ENCODE measurements at regions not wholly inside any gene's neighbourhood (a gene's known extent, or its start where the extent isn't known, plus 50 kb on each side); places are given as distances from the start of the nearest gene placed in this dataset.

GRCh38 chr4:100593935-100594334 lies 76.1 kb upstream of the EMCN start:
- Histone ChIP-seq H2AFZ (ENCODE audit: low read length) (no peak overlapping the region), H3K27ac (ENCODE audit: low read depth, low read length, poor library complexity, severe bottlenecking) (no peak overlapping the region), H3K27me3 (ENCODE audit: insufficient read depth, low read length) (no peaks in the 10 kb centered on the region), H3K36me3 (ENCODE audit: insufficient read depth, low read length) (no peaks in the 10 kb centered on the region), H3K79me2 (ENCODE audit: insufficient read depth, low read length) (no peaks in the 10 kb centered on the region), H3K4me1 (ENCODE audit: insufficient read depth, low read length, severe bottlenecking) (no peaks in the 10 kb centered on the region), H3F3A (ENCODE audit: insufficient read depth, low read length) (no peaks in the 10 kb centered on the region), H3K4me2 (ENCODE audit: low read length) (no peak overlapping the region), H4K20me1 (ENCODE audit: insufficient read depth, low read length) (no peaks in the 10 kb centered on the region), H3K9me2 (ENCODE audit: low read depth, low read length) (no peaks in the 10 kb centered on the region), H3K9me3 (ENCODE audit: low read length) (no peaks in the 10 kb centered on the region), H3K4me3 (ENCODE audit: low read depth, low read length, poor library complexity, severe bottlenecking) (no peak overlapping the region), H3K9ac (ENCODE audit: low read length) (no peak overlapping the region)
- TF ChIP-seq, protein P1, sequence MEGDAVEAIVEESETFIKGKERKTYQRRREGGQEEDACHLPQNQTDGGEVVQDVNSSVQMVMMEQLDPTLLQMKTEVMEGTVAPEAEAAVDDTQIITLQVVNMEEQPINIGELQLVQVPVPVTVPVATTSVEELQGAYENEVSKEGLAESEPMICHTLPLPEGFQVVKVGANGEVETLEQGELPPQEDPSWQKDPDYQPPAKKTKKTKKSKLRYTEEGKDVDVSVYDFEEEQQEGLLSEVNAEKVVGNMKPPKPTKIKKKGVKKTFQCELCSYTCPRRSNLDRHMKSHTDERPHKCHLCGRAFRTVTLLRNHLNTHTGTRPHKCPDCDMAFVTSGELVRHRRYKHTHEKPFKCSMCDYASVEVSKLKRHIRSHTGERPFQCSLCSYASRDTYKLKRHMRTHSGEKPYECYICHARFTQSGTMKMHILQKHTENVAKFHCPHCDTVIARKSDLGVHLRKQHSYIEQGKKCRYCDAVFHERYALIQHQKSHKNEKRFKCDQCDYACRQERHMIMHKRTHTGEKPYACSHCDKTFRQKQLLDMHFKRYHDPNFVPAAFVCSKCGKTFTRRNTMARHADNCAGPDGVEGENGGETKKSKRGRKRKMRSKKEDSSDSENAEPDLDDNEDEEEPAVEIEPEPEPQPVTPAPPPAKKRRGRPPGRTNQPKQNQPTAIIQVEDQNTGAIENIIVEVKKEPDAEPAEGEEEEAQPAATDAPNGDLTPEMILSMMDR (IDR thresholded peaks at IDR 0.05; ENCODE audit: low read length), result no peak
- TF ChIP-seq EZH2 (IDR thresholded peaks at IDR 0.05; ENCODE audit: borderline replicate concordance, low read length), result no peak

DNA sequence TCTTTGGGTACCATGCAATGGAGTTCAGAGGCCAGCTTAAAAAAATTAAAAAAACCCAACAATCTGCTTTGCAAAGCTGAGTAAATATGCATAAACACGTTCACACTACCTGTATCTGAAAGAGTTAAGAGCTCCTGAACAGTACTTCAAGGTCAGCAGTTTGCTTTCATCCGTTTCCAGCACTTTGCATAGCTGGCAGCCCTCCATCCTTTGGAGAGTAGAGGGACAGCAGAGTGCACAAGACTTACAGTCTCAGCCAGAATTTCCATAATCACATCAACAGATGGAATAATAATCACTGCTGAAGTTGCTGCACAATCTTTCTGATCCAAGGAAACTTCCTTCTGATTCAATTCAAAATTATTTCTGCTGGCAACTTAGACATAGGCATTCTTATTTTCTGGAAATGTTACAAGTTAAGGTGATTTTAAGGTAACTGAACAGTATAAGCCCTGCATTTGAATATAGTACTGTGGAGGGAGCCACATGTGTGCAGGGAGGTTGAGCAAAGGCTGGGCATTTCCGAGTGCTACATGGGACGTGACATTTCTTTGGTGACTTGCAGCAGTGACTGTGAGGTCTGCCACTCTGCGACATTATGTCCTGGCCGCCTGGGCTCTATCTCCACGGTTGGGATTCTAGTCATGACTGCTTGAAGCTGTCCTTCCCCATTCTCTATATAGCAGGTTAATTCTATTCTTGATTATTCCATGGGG lies 73.5 kb upstream of the EMCN start:
- no peak overlapping the region for H3K4me3 ChIP-seq (ENCODE audit: low read depth, low read length, poor library complexity, severe bottlenecking)
- H4K20me1 ChIP-seq (ENCODE audit: insufficient read depth, low read length), result no peaks in the 10 kb centered on the region
- no peak overlapping the region for H3K4me2 ChIP-seq (ENCODE audit: low read length)
- H3F3A ChIP-seq (ENCODE audit: insufficient read depth, low read length), result no peaks in the 10 kb centered on the region
- no peak overlapping the region for H3K27ac ChIP-seq (ENCODE audit: low read depth, low read length, poor library complexity, severe bottlenecking)
- H3K9me3 ChIP-seq (ENCODE audit: low read length), result no peaks in the 10 kb centered on the region
- no peaks in the 10 kb centered on the region for H3K79me2 ChIP-seq (ENCODE audit: insufficient read depth, low read length)
- no peaks in the 10 kb centered on the region for H3K4me1 ChIP-seq (ENCODE audit: insufficient read depth, low read length, severe bottlenecking)
- H3K27me3 ChIP-seq (ENCODE audit: insufficient read depth, low read length), result no peaks in the 10 kb centered on the region
- no peak overlapping the region for H3K9ac ChIP-seq (ENCODE audit: low read length)
- H2AFZ ChIP-seq (ENCODE audit: low read length), result no peak overlapping the region
- H3K36me3 ChIP-seq (ENCODE audit: insufficient read depth, low read length), result no peaks in the 10 kb centered on the region
- H3K9me2 ChIP-seq (ENCODE audit: low read depth, low read length), result no peaks in the 10 kb centered on the region
- TF ChIP-seq EZH2 (IDR thresholded peaks at IDR 0.05; ENCODE audit: borderline replicate concordance, low read length), result no peak
- TF ChIP-seq, protein P1 (IDR thresholded peaks at IDR 0.05; ENCODE audit: low read length), result no peak

DNA sequence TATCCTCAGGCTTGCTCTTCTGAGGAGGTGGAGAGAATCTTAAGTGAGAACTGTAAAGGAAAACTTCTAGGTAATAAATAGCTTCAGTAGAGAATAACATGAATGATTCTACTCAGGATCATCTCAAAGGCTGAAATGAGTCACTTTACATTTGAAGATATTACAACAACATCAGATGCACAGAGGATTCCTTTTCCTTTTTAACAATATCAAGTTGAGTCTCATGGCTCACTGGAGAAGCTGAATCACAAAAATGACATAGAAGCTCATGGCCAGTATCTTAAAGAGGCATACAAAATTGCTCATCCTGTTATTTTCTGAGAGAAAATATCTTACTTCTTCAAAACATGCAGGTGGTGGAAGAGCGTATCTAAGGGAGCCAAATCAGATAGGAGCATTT lies 72.5 kb upstream of the EMCN start:
- Histone ChIP-seq H2AFZ (ENCODE audit: low read length) (no peak overlapping the region), H3K79me2 (ENCODE audit: insufficient read depth, low read length) (no peaks in the 10 kb centered on the region), H3K4me1 (ENCODE audit: insufficient read depth, low read length, severe bottlenecking) (no peaks in the 10 kb centered on the region), H3K36me3 (ENCODE audit: insufficient read depth, low read length) (no peaks in the 10 kb centered on the region), H3K4me2 (ENCODE audit: low read length) (no peak overlapping the region), H3K4me3 (ENCODE audit: low read depth, low read length, poor library complexity, severe bottlenecking) (no peak overlapping the region), H3K9me3 (ENCODE audit: low read length) (no peaks in the 10 kb centered on the region), H3K27ac (ENCODE audit: low read depth, low read length, poor library complexity, severe bottlenecking) (no peak overlapping the region), H3F3A (ENCODE audit: insufficient read depth, low read length) (no peaks in the 10 kb centered on the region), H3K9ac (ENCODE audit: low read length) (no peak overlapping the region), H3K9me2 (ENCODE audit: low read depth, low read length) (no peaks in the 10 kb centered on the region), H4K20me1 (ENCODE audit: insufficient read depth, low read length) (no peaks in the 10 kb centered on the region), H3K27me3 (ENCODE audit: insufficient read depth, low read length) (no peaks in the 10 kb centered on the region)
- TF ChIP-seq, protein P1 (IDR thresholded peaks at IDR 0.05; ENCODE audit: low read length), result no peak
- no peak for TF ChIP-seq EZH2 (IDR thresholded peaks at IDR 0.05; ENCODE audit: borderline replicate concordance, low read length)
